Eye (tissue), 1 donor: ENCODE measurements at regions not wholly inside any gene's neighbourhood (a gene's known extent, or its start where the extent isn't known, plus 50 kb on each side); places are given as distances from the start of the nearest gene placed in this dataset.
"Not testable (repeated sequence)": the region's sequence is repeated elsewhere in the genome, so short reads cannot be mapped to it uniquely, and the experiment has no call there.

Experiments
- DNase-seq: peaks from one replicate; pipeline ENCODE4 v3.0.0-alpha.2; 2015

DNA sequence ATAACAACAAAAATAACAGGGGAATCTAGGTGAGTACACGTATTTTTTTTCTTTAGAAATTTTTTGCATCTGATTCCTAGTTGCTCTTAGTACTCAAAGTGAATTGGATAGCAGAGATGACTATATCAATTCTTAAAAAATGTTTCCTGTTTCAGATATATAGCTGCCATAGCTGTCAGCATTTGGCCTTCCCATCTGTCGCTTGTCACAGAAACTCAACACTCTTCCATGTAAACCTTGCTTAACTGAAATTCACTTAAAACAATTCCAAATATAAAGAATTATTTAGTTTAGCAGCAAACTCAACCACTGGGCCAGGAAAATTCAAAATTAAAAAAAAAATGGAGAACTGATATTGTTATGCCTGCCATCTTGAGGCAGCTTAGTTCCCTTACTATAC lies 807.5 kb downstream of the IGSF11 start:
- no peak for DNase-seq

DNA sequence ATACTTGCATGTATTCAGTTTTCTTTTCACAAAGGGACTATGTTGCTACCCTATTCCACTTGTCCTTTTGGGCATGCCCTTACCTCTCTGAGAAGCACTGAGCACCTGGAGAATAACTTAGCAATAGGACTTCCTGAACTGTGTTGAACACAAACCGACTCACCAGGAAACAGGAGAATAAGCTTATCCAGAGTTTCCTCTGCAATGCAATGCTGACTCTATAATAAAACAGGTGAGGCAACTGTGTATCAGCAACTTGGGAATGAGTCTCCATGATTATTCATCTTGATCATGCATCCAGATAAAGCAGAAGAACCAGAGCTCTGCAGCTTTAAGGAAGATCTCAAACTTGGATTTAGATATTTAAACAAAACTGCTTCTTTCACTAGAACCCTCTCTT lies 806.5 kb downstream of the IGSF11 start:
- DNase-seq = no peak

DNA sequence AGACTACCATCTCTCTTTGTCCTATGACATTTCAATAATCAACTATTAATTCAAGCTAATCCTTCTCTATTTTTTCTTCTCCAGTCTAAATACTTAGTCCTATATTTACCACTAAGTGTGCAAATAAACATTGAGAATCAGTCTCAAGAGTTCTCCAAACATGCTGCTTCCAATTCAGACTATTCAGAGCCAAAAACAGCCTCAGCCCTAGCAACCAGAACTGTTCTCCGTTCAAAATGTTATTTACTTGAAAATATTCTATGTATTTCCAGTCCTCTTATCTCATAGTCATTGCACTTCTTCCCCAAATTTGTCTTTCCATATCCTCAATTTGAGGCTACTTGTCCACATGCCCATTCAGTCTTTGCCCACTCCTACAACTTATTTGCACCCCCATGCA lies 805.5 kb downstream of the IGSF11 start:
- no peak for DNase-seq

DNA sequence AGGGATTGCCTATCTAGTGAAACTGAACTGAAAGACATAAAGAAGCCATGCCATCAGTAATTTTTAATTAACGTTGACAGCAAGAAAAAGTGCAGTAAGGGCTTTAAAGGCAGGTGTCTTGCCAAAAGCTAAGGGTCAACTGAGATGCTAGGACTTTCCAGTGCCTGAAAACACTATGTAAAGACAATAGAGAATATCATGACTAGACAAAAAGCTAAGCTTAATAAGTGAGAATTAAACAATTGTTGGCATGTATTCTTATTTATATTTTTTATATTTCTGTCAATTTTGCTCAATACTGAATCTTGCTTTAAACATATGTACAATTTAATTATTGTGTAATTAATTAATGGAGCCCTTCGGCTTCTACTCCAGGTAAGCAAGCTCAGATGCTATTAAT lies 803.1 kb downstream of the IGSF11 start:
- DNase-seq = no peak

DNA sequence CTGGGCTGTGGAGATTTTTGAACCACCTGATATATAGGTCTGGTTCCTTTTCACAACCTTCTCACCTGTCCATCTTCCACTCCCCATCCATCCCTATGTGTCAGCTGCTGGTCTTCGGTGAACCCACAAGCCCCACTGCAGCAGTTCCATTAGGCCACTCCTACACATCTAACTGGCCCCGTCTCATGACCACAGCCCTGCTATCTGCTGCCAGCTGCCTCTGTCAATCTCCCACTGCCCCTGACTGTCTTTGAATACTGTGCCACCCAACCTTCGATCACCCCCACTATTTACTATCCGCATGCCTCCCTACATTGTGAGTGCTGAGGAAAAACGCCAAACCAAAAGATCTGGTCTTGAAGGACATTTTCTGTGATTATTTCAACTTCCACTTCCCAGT lies 795.4 kb downstream of the IGSF11 start:
- no peak for DNase-seq

DNA sequence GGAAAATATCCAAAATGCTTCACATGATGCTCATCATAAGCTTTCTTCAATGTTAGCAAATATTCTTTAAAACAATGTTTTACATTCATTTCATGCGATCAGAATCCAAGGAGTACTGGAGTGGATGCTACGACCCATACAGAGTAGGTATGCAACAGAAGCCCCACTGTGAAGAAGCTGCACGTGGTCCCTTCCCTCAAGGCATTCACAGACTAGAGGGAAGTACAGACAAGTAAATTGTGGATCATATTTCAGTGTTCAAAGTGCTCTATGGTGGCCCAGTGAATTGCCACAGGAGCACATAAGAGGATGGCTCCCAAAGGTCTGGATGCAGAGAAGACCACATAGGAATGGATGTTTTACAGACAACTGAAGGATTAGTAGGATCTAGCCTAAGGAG lies 789.9 kb downstream of the IGSF11 start:
- DNase-seq = no peak

DNA sequence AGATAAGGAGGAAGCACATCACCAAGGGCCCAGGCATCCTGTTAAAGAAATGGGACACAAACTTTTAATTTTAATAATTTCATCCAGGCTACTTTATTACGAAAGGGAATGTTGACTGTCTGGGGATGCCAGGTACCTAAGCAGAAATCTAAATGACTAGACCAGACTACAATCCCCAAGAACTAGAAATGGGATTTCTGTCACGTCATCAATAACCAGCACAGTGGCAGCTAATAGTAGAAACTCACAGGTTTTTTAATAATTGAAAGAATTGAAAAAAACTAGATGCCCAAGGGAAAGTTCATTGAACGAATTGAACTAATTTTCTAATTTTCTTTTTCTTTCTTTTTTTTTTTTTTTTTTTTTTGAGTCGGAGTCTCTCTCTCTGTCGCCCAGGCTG lies 789.3 kb downstream of the IGSF11 start:
- no peak for DNase-seq

DNA sequence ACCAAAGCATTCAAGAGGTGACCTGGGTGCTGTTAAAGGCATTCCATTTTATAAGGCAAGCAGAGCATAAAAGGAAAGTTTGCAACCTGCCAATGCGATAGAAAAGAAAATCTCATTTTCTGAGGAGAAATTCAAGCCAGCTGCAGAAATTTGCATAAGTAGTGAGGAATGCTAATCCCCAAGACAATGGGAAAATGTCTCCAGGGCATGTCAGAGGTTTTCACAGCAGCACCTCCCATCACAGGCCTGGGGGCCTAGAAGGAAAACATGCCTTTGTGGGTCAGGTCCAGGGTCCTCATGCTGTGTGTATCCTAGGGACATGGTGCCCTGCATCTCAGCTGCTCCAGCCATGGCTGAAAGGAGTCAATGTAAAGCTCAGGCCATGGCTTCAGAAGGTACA lies 775.8 kb downstream of the IGSF11 start:
- DNase-seq = not testable (repeated sequence)

DNA sequence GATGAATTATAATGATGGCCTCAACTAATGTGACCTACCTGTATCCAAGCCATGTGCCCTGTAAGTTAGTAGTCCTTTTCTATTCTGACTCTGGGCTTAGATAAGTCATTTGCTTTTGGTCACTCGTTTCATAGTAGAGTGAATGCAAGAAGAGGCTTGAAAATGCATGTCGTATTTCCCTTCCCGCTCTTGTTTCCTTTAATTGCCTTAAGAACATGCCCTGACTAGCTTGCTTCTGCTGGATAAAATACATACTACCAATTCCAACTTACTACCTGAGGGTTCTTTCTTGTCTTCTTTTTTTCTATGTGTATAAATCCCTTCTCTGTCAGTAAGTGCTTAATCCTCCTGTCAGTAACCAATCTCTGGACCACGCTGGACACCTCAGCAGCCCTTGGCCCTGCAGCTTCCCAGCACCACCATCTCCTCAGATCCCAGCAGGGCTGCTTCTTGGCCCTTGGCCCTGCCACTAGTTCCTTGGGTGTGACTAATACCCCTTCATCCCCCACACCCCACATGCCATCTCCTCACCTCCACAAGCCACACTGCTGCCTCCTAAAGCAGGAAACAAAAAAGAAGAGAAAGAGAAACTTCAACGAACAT lies 771.7 kb downstream of the IGSF11 start:
- no peak for DNase-seq

DNA sequence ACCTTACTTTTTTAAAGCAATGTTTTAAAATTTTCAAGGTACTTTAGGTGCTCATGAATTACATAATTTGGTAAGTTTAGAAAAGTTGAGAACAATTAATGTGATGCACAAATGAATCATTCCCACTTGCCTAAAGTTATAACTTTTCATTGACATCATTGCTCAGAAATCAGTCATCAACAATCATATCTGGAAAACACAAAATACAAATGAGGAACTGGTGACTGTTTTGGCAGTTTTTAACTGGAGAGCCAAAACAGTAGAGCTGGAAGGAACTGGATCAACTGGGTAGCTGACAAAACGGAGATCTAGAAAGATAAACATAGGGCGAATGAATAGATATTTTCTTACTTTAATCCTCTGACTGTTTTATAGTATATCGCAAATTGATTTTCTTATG lies 767.1 kb downstream of the IGSF11 start:
- no peak for DNase-seq

DNA sequence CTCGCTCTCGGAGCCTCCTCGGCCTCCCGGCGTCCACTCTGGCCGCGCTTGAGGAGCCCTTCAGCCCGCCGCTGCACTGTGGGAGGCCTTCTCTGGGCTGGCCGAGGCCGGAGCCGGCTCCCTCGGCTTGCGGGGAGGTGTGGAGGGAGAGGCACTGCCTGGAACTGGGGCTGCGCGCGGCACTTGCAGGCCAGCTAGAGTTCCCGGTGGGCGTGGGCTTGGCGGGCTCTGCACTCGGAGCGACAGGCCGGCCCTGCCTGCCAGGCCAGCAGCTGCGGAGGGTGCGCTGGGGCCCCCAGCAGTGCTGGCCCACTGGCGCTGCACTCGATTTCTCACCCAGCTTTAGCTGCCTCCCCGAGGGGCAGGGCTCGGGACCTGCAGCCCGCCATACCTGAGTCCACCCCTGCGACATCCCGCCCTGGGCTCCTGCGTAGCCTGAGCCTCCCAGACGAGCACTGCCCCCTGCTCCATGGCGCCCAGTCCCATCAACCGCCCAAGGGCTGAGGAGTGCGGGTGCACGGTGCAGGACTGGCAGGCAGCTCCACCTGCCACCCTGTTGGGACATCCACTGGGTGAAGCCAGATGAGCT lies 765.0 kb downstream of the IGSF11 start:
- DNase-seq = no peak

DNA sequence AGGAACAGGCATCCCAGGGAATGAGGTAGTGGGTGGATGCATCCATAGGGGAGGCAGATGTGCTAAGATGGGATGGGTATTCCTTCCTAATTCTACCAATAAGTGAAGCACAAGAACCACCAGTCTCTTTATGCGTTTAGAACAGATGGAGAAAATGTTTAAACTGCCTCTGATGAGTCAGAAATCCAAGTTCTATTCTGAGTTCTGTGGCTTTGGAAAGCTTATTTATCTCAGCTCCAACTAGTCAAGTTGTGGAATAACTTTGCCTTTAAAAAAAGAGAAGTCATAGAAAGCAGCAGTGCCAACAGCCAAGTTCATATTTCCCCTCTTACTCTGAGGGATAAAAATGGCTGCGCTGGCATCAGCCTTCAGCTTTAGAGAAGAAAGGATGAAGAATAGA lies 761.7 kb downstream of the IGSF11 start:
- no peak for DNase-seq

DNA sequence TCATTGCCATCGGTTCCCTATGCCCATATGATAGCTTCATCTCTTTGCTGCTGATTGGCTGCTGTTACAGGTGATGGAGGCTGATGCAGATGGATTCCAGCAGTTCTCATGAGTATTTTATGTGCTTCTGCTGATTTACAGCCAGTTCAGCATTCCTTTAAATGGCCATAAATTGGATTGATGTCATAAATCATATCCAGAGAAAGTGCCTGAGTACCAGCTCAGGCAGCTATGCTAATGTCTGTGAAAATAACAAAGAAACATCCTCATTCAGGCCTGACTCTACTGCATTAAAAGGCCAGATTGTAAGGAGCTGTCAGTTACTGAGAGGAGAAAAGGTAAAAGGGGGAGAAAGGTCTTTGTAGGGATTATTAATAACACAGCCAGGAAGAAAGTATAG lies 756.8 kb downstream of the IGSF11 start:
- no peak for DNase-seq

DNA sequence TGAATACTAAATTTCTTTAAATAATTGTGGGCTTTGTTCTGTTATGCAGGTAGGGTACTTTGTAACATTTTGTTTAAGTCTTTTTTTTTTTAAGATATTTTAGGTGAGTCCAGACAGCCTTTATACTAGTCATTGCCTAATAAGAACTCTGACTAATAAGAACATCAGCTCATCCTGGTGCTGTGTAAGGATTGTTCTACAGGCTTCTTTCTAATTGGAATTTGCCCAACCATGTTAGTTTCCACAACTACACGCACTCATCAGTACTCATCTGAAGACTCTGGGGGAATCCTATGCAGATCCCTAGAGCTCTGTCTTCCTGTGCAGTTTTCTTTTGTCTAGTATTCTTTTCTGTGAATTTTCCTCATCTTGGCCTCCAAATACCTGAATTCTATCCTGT lies 741.8 kb downstream of the IGSF11 start:
- no peak for DNase-seq

DNA sequence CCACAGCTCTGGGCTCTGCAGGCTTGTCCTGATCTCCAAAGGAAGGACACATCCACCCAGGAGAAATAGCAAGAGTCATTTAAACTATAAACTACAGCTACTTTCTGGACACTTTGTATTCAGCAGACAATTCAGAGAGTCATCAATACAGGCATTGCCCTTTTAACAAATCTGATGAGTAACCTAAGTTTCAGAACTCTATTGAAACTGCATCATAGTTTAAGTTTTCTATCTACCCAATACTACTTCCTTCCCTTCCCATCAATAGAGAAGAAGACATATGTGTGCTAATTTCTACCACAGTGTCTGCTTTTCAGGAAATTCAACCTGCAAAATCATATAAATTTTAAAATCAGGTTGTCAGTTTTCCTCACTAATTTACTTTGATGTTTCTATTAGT lies 736.5 kb downstream of the IGSF11 start:
- no peak for DNase-seq

DNA sequence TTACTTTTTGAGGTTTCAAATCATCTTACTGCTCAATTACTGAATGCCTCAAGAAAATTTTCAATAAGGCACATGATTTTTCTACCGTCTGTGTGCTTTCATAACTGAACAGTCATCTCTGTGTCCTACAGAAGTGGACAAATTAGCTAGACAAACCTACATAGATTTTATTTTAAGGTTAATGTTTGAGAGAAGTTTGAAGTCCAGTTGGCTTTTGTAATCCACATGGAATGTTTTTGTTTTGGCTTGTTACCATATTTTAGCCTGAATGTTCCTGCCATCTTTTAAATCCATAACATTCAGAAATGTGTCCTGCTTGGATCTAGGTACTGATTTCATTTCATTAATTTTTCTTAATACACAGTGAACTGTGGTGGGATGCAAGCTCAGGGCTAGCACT lies 730.1 kb downstream of the IGSF11 start:
- DNase-seq = no peak

DNA sequence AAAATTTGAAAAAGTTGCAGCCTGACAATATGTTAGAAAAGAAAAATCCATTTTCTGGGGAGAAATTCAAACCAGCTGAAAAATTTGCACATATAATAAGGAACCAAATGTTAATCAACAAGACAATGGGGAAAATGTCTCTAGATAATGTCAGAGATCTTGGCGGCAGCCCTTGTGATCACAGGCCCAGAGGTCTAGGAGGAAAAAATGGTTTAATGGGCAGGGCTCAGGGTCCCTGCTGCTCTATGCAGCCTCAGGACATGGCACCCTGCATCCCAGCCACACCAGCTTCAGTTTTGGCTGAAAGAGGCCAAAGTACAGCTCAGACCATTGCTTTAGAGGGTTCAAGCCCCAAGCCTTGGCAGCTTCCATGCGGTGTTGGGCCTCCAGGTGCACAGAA lies 701.9 kb downstream of the IGSF11 start:
- DNase-seq = no peak

DNA sequence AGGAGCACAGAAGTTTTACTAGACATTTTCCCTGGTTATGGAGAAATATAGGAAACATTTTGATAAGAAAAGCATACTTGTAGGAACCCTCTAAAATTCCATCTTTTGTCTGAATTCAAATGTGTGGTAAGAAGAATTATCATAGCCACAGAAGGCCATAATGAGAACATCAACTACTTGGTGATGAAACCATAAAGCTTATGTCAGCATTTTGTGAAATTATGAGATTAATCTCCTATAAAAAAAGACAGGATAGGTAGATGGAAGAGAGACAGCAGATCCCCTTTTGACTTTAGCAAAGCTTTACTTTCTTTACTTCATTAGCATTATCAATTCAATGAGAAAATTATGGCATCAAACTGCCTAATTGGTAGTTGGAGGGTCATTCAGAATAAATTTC lies 697.0 kb downstream of the IGSF11 start:
- no peak for DNase-seq

DNA sequence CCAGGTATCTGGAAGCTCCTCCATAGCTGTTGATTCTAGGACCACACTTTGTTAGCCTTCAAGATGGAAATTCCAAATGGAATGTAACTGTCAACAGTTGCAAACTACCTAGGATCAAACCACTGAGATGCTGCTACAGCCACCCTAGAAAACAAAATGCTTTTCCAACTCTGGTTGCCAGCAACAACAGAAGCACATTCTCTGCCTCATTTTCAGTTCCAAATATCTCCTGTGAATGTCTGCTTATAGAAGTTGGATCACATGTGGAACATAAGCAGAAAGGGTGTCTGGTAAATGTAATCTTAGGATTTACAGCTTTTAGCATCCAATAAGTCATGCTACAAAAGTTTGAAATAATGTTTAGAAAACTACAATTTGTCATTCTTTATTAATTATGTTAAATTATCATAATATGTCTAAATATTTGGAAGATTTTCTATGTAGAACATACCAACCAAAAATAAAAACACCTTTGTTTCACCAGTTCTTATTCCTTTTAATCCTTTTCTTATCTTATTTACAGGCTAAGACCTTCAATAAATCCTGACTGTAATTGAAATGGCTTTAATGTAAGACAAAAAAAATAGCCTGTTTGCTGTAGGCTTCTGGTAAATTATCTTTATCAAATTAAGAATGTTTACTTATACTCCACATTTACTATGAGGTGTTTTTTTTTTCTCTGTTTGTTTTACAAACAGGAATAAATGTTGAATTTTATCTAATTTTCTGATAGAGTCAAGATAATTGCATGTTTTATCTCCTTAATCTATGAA lies 687.1 kb downstream of the IGSF11 start:
- DNase-seq = no peak

DNA sequence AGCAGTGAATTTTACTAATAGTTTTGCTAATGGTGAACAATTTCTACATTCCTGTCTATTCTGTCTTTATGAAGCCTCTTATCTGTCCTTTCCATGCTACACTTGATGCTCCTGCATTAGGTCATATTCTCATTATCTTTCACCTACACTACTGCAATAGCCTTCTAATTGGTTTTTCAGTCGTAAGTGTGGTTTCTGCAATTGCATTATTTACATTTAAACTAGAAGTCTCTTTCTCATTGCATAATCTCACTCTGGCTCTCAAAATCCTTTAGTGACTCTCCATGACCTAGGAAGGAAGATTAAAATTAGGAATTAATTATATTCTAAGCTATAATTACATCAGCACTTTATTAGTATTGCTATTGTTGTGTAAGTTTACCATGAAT lies 686.5 kb downstream of the IGSF11 start:
- DNase-seq = no peak

DNA sequence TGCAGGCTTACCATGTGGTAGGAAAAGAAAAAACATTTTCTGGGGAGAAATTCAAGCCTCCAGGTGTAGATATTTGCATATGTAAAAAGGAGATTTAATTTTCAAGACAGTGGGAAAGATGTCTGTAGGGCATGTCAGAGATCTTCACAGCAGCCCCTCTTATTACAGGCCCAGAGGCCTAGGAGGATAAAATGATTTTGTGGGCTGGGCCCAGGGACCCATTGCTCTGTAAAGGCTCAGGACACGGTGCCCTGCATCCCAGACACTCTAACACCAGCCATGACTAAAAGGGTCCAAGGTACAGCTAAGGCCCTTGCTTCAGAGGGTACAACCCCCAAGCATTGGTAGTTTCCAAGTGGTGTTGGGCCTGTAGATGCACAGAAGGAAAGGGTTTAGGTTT lies 680.1 kb downstream of the IGSF11 start:
- DNase-seq = no peak

DNA sequence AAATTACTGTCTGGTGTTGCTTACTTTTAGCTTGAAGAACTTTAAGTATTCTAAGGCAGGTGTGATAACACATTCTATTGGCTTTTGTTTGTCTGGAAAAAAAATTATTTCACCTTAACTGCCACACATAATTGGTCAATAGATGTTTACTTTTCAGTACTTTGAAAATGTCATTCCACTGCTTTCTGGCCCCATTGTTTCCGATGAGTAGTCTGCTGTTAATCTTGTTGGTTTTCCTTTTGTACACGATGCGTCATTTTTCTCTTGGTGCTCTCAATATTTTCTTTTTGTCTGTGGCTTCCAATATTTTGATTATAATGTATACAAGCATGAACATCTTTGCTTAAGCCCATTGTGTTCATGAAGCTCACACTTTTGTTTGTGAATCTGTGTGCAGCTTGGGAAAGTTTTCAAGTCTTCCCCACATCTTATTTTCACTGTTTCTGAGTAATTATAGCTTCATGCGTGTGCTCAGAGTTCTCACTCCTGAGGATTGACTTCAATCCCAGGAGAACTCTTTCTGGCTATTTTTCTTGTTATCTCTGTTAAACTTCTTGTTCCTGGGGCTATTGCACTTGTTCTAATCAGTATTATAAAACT lies 664.7 kb downstream of the IGSF11 start:
- no peak for DNase-seq

DNA sequence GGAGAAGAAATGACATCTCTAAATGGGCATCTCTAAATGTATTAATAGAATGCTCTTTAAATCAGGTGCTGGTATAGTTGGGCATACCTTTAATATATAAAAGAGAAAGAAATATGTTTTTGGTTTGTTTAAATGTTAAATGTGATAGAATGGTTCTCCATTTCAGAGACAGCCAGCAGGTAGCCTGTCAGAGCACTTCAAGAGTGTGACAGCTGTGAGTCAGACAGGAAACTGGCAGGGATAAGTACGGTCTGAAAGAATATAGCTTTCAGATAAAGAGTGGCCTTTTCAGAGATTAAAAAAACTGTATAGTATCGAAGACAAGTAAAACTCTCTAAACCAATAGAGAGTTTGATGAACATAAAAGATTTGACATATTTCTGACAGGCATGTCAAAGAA lies 654.1 kb downstream of the IGSF11 start:
- no peak for DNase-seq

DNA sequence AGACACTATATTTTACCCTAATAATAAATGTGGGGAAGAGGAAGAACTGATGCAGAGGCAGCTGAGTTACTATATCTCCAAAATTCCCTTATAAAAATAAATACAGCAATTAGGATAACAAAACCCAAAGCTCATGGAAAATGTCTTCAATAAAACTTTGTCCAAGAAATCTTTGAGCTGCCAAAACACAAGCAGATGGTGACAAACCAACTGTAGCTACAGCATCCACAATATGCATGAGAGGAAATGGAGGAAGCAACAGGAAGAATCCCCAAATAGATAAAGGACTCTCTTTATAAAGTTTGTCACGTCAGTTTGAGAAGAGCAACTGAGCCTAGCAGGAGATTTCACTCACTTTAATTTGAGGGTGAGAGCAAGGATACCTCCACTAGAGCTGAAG lies 638.2 kb downstream of the IGSF11 start:
- no peak for DNase-seq
